SK-N-MC (cell line): ENCODE measurements at regions not wholly inside any gene's neighbourhood (a gene's known extent, or its start where the extent isn't known, plus 50 kb on each side); places are given as distances from the start of the nearest gene placed in this dataset.

Experiments used
- EZH2 ChIP-seq: fragments of 200-600 bp; sonication (generic); IDR thresholded peaks from one replicate; pipeline ENCODE4 v1.6.1; 2017; ENCODE audit warnings: antibody characterized with exemption
- POLR2AphosphoS5 ChIP-seq: IDR thresholded peaks from 2 replicates; pipeline ENCODE4 v1.6.1; 2012; ENCODE audit warnings: mild to moderate bottlenecking, low read depth, low read length, borderline replicate concordance

DNA sequence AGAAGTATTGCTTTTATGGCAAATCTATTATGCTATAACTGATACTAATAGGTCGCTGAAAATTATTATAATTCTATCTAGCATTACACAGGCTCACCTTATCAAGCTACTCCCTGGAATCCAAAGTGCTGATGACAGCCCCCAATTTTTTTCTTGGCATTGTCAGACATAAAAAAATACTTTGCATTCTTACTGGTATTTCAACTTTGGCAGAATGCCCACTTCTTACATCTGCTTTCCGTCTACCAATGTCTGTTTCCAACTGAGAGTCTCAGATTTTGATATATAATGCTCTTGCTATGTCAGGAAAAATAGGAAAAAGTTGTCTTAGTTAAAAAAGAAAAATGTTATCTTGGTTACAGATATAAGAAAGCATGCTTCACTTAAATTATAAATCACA, 615.4 kb downstream of the C12orf50 start:
- TF ChIP-seq POLR2AphosphoS5: no peak
- TF ChIP-seq EZH2: no peak
